OCI-LY7 (cell line): ENCODE measurements at regions not wholly inside any gene's neighbourhood (a gene's known extent, or its start where the extent isn't known, plus 50 kb on each side); places are given as distances from the start of the nearest gene placed in this dataset.

Experiments
- BruUV-seq: library from RNA; stranded (reverse); fragments of 400-500 nt; replicated peaks from 2 replicates; lab custom pipeline; 2021; lab: Mats Ljungman, UMichigan
- CTCF ChIA-PET: fragments of 300-600 bp; sonication (Branson Sonifier 250); formaldehyde crosslinking; loops from one replicate; lab custom pipeline; 2022; ENCODE audit warnings: antibody characterized with exemption; ENCODE audit not compliant: unreplicated experiment; lab: Charles Lee
- POLR2A ChIA-PET: fragments of 300-600 bp; sonication (Branson Sonifier 250); formaldehyde crosslinking; loops from one replicate; lab custom pipeline; 2022; ENCODE audit warnings: antibody characterized with exemption; lab: Charles Lee
- DNase-seq: peaks from one replicate; pipeline ENCODE4 v3.0.0-alpha.2; 2015; ENCODE audit warnings: low spot score
- H2AFZ ChIP-seq: fragments of 200-600 bp; sonication (generic), shearing (Covaris generic); 2 replicates; pipeline ENCODE4 v1.6.1; 2014; ENCODE audit warnings: mild to moderate bottlenecking, antibody characterized with exemption, low read length, moderate library complexity
- H3K27ac ChIP-seq: fragments of 200-600 bp; sonication (generic); 2 replicates; pipeline ENCODE4 v1.5.1; 2014; ENCODE audit warnings: mixed run types, low read depth, mild to moderate bottlenecking, moderate library complexity, low read length, inconsistent platforms; ENCODE audit not compliant: poor library complexity, severe bottlenecking
- H3K36me3 ChIP-seq: fragments of 200-600 bp; sonication (generic); 2 replicates; pipeline ENCODE4 v1.6.1; 2014; ENCODE audit warnings: mild to moderate bottlenecking, antibody characterized with exemption, low read length, moderate library complexity, mixed read lengths; ENCODE audit not compliant: insufficient read depth
- H3K4me1 ChIP-seq: fragments of 200-600 bp; sonication (generic); 2 replicates; pipeline ENCODE4 v1.5.1; 2014; ENCODE audit warnings: mild to moderate bottlenecking, low read length; ENCODE audit not compliant: insufficient read depth, poor library complexity, severe bottlenecking
- H3K4me2 ChIP-seq: fragments of 200-600 bp; sonication (generic); 2 replicates; pipeline ENCODE4 v1.6.1; 2014; ENCODE audit warnings: mild to moderate bottlenecking, low read length
- H3K4me3 ChIP-seq: fragments of 200-600 bp; sonication (generic); 2 replicates; pipeline ENCODE4 v1.5.1; 2014; ENCODE audit warnings: mild to moderate bottlenecking, low read depth, low read length; ENCODE audit not compliant: poor library complexity, severe bottlenecking
- H3K79me2 ChIP-seq: fragments of 200-600 bp; sonication (generic); 2 replicates; pipeline ENCODE4 v1.6.1; 2016; ENCODE audit warnings: low read depth, mild to moderate bottlenecking, low read length, moderate library complexity, mixed read lengths; ENCODE audit not compliant: insufficient read depth
- H3K9me2 ChIP-seq: fragments of 200-600 bp; sonication (generic); 2 replicates; pipeline ENCODE4 v1.6.1; 2016; ENCODE audit warnings: mild to moderate bottlenecking, low read length, mixed read lengths; ENCODE audit not compliant: insufficient read depth
- H3K9me3 ChIP-seq: fragments of 200-600 bp; sonication (generic); 2 replicates; pipeline ENCODE4 v1.6.1; 2014; ENCODE audit warnings: mild to moderate bottlenecking, mixed run types, low read length, mixed read lengths
- H4K20me1 ChIP-seq: fragments of 200-600 bp; sonication (generic); 2 replicates; pipeline ENCODE4 v1.6.1; 2014; ENCODE audit warnings: mild to moderate bottlenecking, antibody characterized with exemption, low read length, moderate library complexity, mixed read lengths; ENCODE audit not compliant: insufficient read depth
- CTCF ChIP-seq: fragments of 200-600 bp; sonication (generic); conservative IDR thresholded peaks from 2 replicates; pipeline ENCODE4 v1.5.1; 2014; ENCODE audit warnings: mild to moderate bottlenecking, antibody characterized with exemption, low read length, moderate library complexity, mixed read lengths
- EZH2phosphoT487 ChIP-seq: fragments of 200-600 bp; sonication (generic); IDR thresholded peaks from 2 replicates; pipeline ENCODE4 v1.6.1; 2018; ENCODE audit warnings: low read depth, borderline replicate concordance, mild to moderate bottlenecking, mixed run types, antibody characterized with exemption, low read length, moderate library complexity, mixed read lengths
- intact Hi-C: fragments of 100-400 bp; cut with micrococcal nuclease; formaldehyde crosslinking; loops from one replicate; pipeline ENCODE4 v1.10.0; 2022; ENCODE audit not compliant: unreplicated experiment

GRCh38 chr2:103159018-103159417 lies 397.2 kb downstream of the TMEM182 start:
- no peak overlapping the region for H3K27ac ChIP-seq
- H3K4me3 ChIP-seq, result no peak overlapping the region
- no peaks in the 10 kb centered on the region for H3K36me3 ChIP-seq
- H3K4me1 ChIP-seq, result no peaks in the 10 kb centered on the region
- ChIA-PET POLR2A (no interaction called here), CTCF (no interaction called here)
- H3K4me2 ChIP-seq, result no peak overlapping the region
- intact Hi-C loops, result no loop called here
- H3K9me2 ChIP-seq, result no peaks in the 10 kb centered on the region
- TF ChIP-seq CTCF (no peak), EZH2phosphoT487 (no peak)
- H3K9me3 ChIP-seq, result no peaks in the 10 kb centered on the region
- DNase-seq, result no peak
- H2AFZ ChIP-seq, result no peak overlapping the region
- no TSS peak for BruUV-seq
- no peaks in the 10 kb centered on the region for H4K20me1 ChIP-seq
- H3K79me2 ChIP-seq, result no peaks in the 10 kb centered on the region

GRCh38 chr2:103161456-103162289 lies 399.8 kb downstream of the TMEM182 start:
- BruUV-seq, result no TSS peak
- H3K27ac ChIP-seq, result no peak overlapping the region
- H4K20me1 ChIP-seq, result no peaks in the 10 kb centered on the region
- H3K4me1 ChIP-seq, result no peaks in the 10 kb centered on the region
- peak; percentile 40 for DNase-seq
- H3K4me3 ChIP-seq, result no peak overlapping the region
- TF ChIP-seq CTCF (peak; percentile 86), EZH2phosphoT487 (no peak)
- H3K79me2 ChIP-seq, result no peaks in the 10 kb centered on the region
- no peaks in the 10 kb centered on the region for H3K36me3 ChIP-seq
- ChIA-PET CTCF (no interaction called here), POLR2A (interaction anchor here (0.6 to 0.9 kb wide), 6 partner anchors 12 to 1744 kb away, joined by 3 to 4 read pairs (median 3); no protein-coding TSS in a partner anchor)
- intact Hi-C loops, result no loop called here
- no peak overlapping the region for H2AFZ ChIP-seq
- no peaks in the 10 kb centered on the region for H3K9me2 ChIP-seq
- no peaks in the 10 kb centered on the region for H3K9me3 ChIP-seq
- no peak overlapping the region for H3K4me2 ChIP-seq

GRCh38 chr2:103164748-103165147 lies 402.9 kb downstream of the TMEM182 start:
- Histone ChIP-seq H4K20me1 (no peaks in the 10 kb centered on the region), H3K9me3 (no peaks in the 10 kb centered on the region), H3K4me3 (no peak overlapping the region), H3K27ac (no peak overlapping the region), H3K4me2 (no peak overlapping the region), H3K4me1 (no peaks in the 10 kb centered on the region), H3K36me3 (no peaks in the 10 kb centered on the region), H2AFZ (no peak overlapping the region), H3K9me2 (no peaks in the 10 kb centered on the region), H3K79me2 (no peaks in the 10 kb centered on the region)
- intact Hi-C loops, result no loop called here
- TF ChIP-seq CTCF, result no peak
- no peak for TF ChIP-seq EZH2phosphoT487
- CTCF ChIA-PET, result no interaction called here
- DNase-seq, result no peak
- BruUV-seq, result no TSS peak
- POLR2A ChIA-PET, result interaction anchor here (0.5 kb wide), 1 partner anchor 15 kb away, joined by 4 read pairs; no protein-coding TSS in a partner anchor
